SK-N-SH (cell line): ENCODE measurements at regions not wholly inside any gene's neighbourhood (a gene's known extent, or its start where the extent isn't known, plus 50 kb on each side); places are given as distances from the start of the nearest gene placed in this dataset.

Experiments
- CTCF ChIA-PET: fragments of 300-600, 350-600 bp; formaldehyde crosslinking; extraction: SDS; loops from one replicate; lab custom pipeline; 2021; lab: Yijun Ruan, JAX
- POLR2A ChIA-PET: fragments of 350-600 bp; sonication (Branson Sonifier 250); formaldehyde crosslinking; extraction: SDS; loops from one replicate; lab custom pipeline; 2020; ENCODE audit warnings: antibody characterized with exemption, inconsistent platforms; lab: Yijun Ruan, JAX
- DNase-seq: peaks from one replicate; pipeline ENCODE4 v3.0.0; 2012
- H2AFZ ChIP-seq: fragments of 200-600 bp; sonication (generic); 2 replicates; pipeline ENCODE4 v1.8.1; 2016; ENCODE audit warnings: antibody characterized with exemption, mild to moderate bottlenecking, low read depth
- H3F3A ChIP-seq: fragments of 200-600 bp; sonication (generic); replicated peaks from 2 replicates; pipeline ENCODE3; 2016; ENCODE audit warnings: antibody characterized with exemption, mild to moderate bottlenecking; ENCODE audit not compliant: insufficient read depth
- H3K27ac ChIP-seq, 2 experiments: fragments of 200-500 bp in 1 of 2; fragments of 200-600 bp in 1 of 2; sonication (Bioruptor generic) in 1 of 2; sonication (generic), shearing (Covaris generic) in 1 of 2; 2 replicates each; pipeline versions ENCODE4 v1.5.1 to v1.6.1; 2014 to 2016; ENCODE audit warnings: low read depth in 2 of 2, inconsistent platforms in 1 of 2, low read length in 1 of 2, mild to moderate bottlenecking in 1 of 2, mixed read lengths in 1 of 2
- H3K27me3 ChIP-seq: fragments of 200-600 bp; sonication (generic), shearing (Covaris generic); 2 replicates; pipeline ENCODE4 v1.6.1; 2016; ENCODE audit warnings: mixed run types; ENCODE audit not compliant: insufficient read depth
- H3K36me3 ChIP-seq, 2 experiments: fragments of 200-500 bp in 1 of 2; fragments of 200-600 bp in 1 of 2; sonication (Bioruptor generic) in 1 of 2; sonication (generic) in 1 of 2; replicated peaks in 1 of 2; 2 replicates each; pipeline versions ENCODE3 to v1.5.1; 2014 to 2016; ENCODE audit warnings: low read length in 1 of 2, mild to moderate bottlenecking in 1 of 2; ENCODE audit not compliant: insufficient read depth in 2 of 2, control insufficient read depth in 1 of 2
- H3K4me1 ChIP-seq, 2 experiments: fragments of 200-500 bp in 1 of 2; fragments of 200-600 bp in 1 of 2; sonication (Bioruptor generic) in 1 of 2; sonication (generic), shearing (Covaris generic) in 1 of 2; 2 replicates each; pipeline versions ENCODE4 v1.5.1 to v1.6.1; 2014 to 2016; ENCODE audit warnings: low read depth in 1 of 2, low read length in 1 of 2, mixed run types in 1 of 2; ENCODE audit not compliant: insufficient read depth in 2 of 2, control insufficient read depth in 1 of 2
- H3K4me2 ChIP-seq: fragments of 200-600 bp; sonication (generic), shearing (Covaris generic); 2 replicates; pipeline ENCODE4 v1.6.1; 2017; ENCODE audit warnings: mixed run types
- H3K4me3 ChIP-seq, 2 experiments: fragments of 200-500 bp in 1 of 2; fragments of 200-600 bp in 1 of 2; sonication (Bioruptor generic) in 1 of 2; sonication (generic), shearing (Covaris generic) in 1 of 2; 2 replicates each; pipeline versions ENCODE4 v1.5.1 to v1.8.1; 2014 to 2016; ENCODE audit warnings: low read depth in 2 of 2, inconsistent platforms in 1 of 2, low read length in 1 of 2, mild to moderate bottlenecking in 1 of 2, mixed read lengths in 1 of 2, moderate library complexity in 1 of 2
- H3K79me2 ChIP-seq: fragments of 200-600 bp; sonication (generic); 2 replicates; pipeline ENCODE4 v1.8.1; 2017; ENCODE audit warnings: mild to moderate bottlenecking; ENCODE audit not compliant: insufficient read depth
- H3K9ac ChIP-seq: fragments of 200-600 bp; sonication (generic); 2 replicates; pipeline ENCODE4 v1.6.1; 2017; ENCODE audit warnings: mixed run types
- H3K9me2 ChIP-seq: fragments of 200-600 bp; sonication (generic); 2 replicates; pipeline ENCODE4 v1.6.1; 2017; ENCODE audit warnings: mixed run types
- H3K9me3 ChIP-seq: fragments of 200-600 bp; sonication (generic); 2 replicates; pipeline ENCODE4 v1.6.1; 2017; ENCODE audit warnings: mixed run types, mild to moderate bottlenecking, moderate library complexity
- H4K20me1 ChIP-seq: fragments of 200-600 bp; sonication (generic); 2 replicates; pipeline ENCODE4 v1.6.1; 2017; ENCODE audit warnings: mild to moderate bottlenecking, mixed run types; ENCODE audit not compliant: insufficient read depth
- ELF1 ChIP-seq: IDR thresholded peaks from 2 replicates; pipeline ENCODE4 v1.4.0; 2012
- EZH2phosphoT487 ChIP-seq: fragments of 200-600 bp; sonication (generic); IDR thresholded peaks from 2 replicates; pipeline ENCODE4 v1.6.1; 2017; ENCODE audit warnings: low read depth, mixed run types, mild to moderate bottlenecking, antibody characterized with exemption, moderate library complexity, borderline replicate concordance
- FOSL2 ChIP-seq: IDR thresholded peaks from 2 replicates; pipeline ENCODE4 v1.4.0; 2012; ENCODE audit warnings: low read depth, mild to moderate bottlenecking, moderate library complexity, borderline replicate concordance
- GABPA ChIP-seq: IDR thresholded peaks from 2 replicates; pipeline ENCODE4 v1.4.0; 2012; ENCODE audit warnings: low read depth, mild to moderate bottlenecking
- MEF2A ChIP-seq: IDR thresholded peaks from 2 replicates; pipeline ENCODE4 v1.4.0; 2012; ENCODE audit warnings: low read depth, borderline replicate concordance
- MXI1 ChIP-seq: IDR thresholded peaks from 2 replicates; pipeline ENCODE4 v1.6.1; 2012; ENCODE audit warnings: mild to moderate bottlenecking, low read depth, low read length, improper control_type of control experiment
- RAD21 ChIP-seq: IDR thresholded peaks from 2 replicates; pipeline ENCODE4 v1.6.1; 2012; ENCODE audit warnings: mild to moderate bottlenecking, low read length
- RCOR1 ChIP-seq: fragments of 150-350 bp; IDR thresholded peaks from 2 replicates; pipeline ENCODE4 v1.6.1; 2017; ENCODE audit warnings: antibody characterized with exemption, low read length
- RFX5 ChIP-seq: IDR thresholded peaks from 2 replicates; pipeline ENCODE4 v1.6.1; 2012; ENCODE audit warnings: mild to moderate bottlenecking, improper control_type of control experiment, low read length
- SIN3A ChIP-seq: IDR thresholded peaks from 2 replicates; pipeline ENCODE4 v1.6.1; 2012; ENCODE audit warnings: low read depth, mild to moderate bottlenecking, low read length, moderate library complexity, borderline replicate concordance
- TAF1 ChIP-seq: IDR thresholded peaks from 2 replicates; pipeline ENCODE4 v1.6.1; 2012; ENCODE audit warnings: low read depth, mild to moderate bottlenecking, low read length, moderate library complexity, borderline replicate concordance
- TEAD4 ChIP-seq: IDR thresholded peaks from 2 replicates; pipeline ENCODE4 v1.4.0; 2012; ENCODE audit warnings: mild to moderate bottlenecking, borderline replicate concordance; ENCODE audit not compliant: insufficient read depth
- YY1 ChIP-seq: IDR thresholded peaks from 2 replicates; pipeline ENCODE4 v1.4.0; 2012; ENCODE audit warnings: low read depth, mild to moderate bottlenecking
- whole genome bisulfite sequencing: methylation state at CpG from one replicate; pipeline ENCODE4 v1.1.6; 2017; ENCODE audit warnings: low lambda C conversion rate; 5-methylcytosine and 5-hydroxymethylcytosine counted together
- TF ChIP-seq, protein P1 (sequence below): fragments of 150-350 bp; IDR thresholded peaks from 2 replicates; pipeline ENCODE4 v1.6.1; 2017; ENCODE audit warnings: antibody characterized with exemption, low read length, low read depth, borderline replicate concordance
- TF ChIP-seq, protein P2 (sequence below): IDR thresholded peaks from 2 replicates; pipeline ENCODE4 v1.6.1; 2012; ENCODE audit warnings: mild to moderate bottlenecking, low read depth, low read length, moderate library complexity
- TF ChIP-seq, protein P3 (sequence below): fragments of 200-600 bp; sonication (generic); IDR thresholded peaks from 2 replicates; pipeline ENCODE4 v1.6.1; 2017; ENCODE audit warnings: antibody characterized with exemption, mild to moderate bottlenecking, moderate library complexity
- TF ChIP-seq, protein P4 (sequence below): IDR thresholded peaks from 2 replicates; pipeline ENCODE4 v1.4.0; 2012; ENCODE audit warnings: low read depth

DNA sequence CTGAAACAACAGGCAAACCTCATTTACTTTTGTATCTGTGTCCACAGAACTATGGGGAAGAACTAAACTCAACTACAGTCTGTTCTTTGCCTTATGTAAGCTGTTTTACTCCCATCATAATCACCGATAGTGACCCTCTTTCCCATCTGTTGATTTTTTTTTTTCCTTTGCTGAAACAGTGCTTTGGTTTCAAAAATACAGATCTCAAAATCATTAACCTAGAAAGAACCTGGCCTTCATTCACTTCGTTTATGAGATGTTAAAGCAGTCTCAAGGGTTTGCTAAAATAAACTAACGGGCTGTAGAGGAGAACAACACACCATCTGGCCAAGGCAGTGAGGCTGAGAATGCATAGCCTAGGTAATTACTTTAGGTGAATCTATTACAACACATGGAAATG lies 706.6 kb upstream of the ZNF608 start:
- no peak for DNase-seq
- CTCF ChIA-PET = no interaction called here
- no peak overlapping the region for H3K27ac ChIP-seq
- H3F3A ChIP-seq = no peaks in the 10 kb centered on the region
- no peaks in the 10 kb centered on the region for H3K79me2 ChIP-seq
- no peaks in the 10 kb centered on the region for H3K9me2 ChIP-seq
- H3K4me1 ChIP-seq = no peaks in the 10 kb centered on the region
- no peak overlapping the region for H3K4me3 ChIP-seq
- H3K27me3 ChIP-seq = no peaks in the 10 kb centered on the region
- POLR2A ChIA-PET = no interaction called here
- H4K20me1 ChIP-seq = no peaks in the 10 kb centered on the region
- no peak overlapping the region for H2AFZ ChIP-seq
- H3K9me3 ChIP-seq = no peaks in the 10 kb centered on the region
- no peaks in the 10 kb centered on the region for H3K36me3 ChIP-seq
- 74% methylated on average over 3 of the region's 3 CpGs for WGBS
- H3K4me2 ChIP-seq = no peak overlapping the region
- no peak for TF ChIP-seq TAF1
- no peak for TF ChIP-seq RCOR1
- TF ChIP-seq, protein P1, sequence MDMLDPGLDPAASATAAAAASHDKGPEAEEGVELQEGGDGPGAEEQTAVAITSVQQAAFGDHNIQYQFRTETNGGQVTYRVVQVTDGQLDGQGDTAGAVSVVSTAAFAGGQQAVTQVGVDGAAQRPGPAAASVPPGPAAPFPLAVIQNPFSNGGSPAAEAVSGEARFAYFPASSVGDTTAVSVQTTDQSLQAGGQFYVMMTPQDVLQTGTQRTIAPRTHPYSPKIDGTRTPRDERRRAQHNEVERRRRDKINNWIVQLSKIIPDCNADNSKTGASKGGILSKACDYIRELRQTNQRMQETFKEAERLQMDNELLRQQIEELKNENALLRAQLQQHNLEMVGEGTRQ = no peak
- TF ChIP-seq, protein P2, sequence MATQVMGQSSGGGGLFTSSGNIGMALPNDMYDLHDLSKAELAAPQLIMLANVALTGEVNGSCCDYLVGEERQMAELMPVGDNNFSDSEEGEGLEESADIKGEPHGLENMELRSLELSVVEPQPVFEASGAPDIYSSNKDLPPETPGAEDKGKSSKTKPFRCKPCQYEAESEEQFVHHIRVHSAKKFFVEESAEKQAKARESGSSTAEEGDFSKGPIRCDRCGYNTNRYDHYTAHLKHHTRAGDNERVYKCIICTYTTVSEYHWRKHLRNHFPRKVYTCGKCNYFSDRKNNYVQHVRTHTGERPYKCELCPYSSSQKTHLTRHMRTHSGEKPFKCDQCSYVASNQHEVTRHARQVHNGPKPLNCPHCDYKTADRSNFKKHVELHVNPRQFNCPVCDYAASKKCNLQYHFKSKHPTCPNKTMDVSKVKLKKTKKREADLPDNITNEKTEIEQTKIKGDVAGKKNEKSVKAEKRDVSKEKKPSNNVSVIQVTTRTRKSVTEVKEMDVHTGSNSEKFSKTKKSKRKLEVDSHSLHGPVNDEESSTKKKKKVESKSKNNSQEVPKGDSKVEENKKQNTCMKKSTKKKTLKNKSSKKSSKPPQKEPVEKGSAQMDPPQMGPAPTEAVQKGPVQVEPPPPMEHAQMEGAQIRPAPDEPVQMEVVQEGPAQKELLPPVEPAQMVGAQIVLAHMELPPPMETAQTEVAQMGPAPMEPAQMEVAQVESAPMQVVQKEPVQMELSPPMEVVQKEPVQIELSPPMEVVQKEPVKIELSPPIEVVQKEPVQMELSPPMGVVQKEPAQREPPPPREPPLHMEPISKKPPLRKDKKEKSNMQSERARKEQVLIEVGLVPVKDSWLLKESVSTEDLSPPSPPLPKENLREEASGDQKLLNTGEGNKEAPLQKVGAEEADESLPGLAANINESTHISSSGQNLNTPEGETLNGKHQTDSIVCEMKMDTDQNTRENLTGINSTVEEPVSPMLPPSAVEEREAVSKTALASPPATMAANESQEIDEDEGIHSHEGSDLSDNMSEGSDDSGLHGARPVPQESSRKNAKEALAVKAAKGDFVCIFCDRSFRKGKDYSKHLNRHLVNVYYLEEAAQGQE = no peak
- TF ChIP-seq, all 33 proteins: peak for 0
- H3K9ac ChIP-seq = no peak overlapping the region

DNA sequence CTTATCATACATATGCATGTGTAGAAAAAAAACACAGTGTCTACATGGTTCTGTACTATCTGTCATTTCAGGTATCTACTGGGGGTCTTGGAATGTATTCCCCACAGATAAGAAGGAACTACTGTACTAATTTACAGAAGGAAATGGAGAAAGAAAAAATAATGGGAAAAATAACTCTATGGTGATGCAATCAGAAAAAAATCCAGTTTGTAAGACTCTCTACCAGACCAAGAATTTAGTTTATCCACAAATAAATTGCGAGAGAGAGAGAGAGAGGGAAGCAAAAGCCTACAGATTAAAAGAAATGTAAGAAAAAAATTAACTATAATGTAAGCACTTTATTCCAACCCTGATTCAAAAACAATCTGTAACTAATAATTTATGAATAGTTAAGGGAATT lies 708.6 kb upstream of the ZNF608 start:
- no peak overlapping the region for H3K4me2 ChIP-seq
- no peaks in the 10 kb centered on the region for H3K27me3 ChIP-seq
- H4K20me1 ChIP-seq = no peaks in the 10 kb centered on the region
- H3F3A ChIP-seq = no peaks in the 10 kb centered on the region
- H3K9me2 ChIP-seq = no peaks in the 10 kb centered on the region
- no peaks in the 10 kb centered on the region for H3K79me2 ChIP-seq
- CTCF ChIA-PET = no interaction called here
- H3K4me1 ChIP-seq = no peaks in the 10 kb centered on the region
- 68% methylated on average over 1 of the region's 1 CpG for WGBS
- TF ChIP-seq, protein P3, sequence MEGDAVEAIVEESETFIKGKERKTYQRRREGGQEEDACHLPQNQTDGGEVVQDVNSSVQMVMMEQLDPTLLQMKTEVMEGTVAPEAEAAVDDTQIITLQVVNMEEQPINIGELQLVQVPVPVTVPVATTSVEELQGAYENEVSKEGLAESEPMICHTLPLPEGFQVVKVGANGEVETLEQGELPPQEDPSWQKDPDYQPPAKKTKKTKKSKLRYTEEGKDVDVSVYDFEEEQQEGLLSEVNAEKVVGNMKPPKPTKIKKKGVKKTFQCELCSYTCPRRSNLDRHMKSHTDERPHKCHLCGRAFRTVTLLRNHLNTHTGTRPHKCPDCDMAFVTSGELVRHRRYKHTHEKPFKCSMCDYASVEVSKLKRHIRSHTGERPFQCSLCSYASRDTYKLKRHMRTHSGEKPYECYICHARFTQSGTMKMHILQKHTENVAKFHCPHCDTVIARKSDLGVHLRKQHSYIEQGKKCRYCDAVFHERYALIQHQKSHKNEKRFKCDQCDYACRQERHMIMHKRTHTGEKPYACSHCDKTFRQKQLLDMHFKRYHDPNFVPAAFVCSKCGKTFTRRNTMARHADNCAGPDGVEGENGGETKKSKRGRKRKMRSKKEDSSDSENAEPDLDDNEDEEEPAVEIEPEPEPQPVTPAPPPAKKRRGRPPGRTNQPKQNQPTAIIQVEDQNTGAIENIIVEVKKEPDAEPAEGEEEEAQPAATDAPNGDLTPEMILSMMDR = no peak
- TF ChIP-seq MXI1 (no peak), FOSL2 (no peak), TAF1 (no peak), TEAD4 (no peak), MEF2A (no peak), RAD21 (no peak), YY1 (no peak), GABPA (no peak), SIN3A (no peak), RFX5 (no peak), ELF1 (no peak), EZH2phosphoT487 (no peak)
- TF ChIP-seq, protein P2 = no peak
- TF ChIP-seq, protein P4, sequence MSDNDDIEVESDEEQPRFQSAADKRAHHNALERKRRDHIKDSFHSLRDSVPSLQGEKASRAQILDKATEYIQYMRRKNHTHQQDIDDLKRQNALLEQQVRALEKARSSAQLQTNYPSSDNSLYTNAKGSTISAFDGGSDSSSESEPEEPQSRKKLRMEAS = no peak
- TF ChIP-seq, all 33 proteins: peak for 0
- H3K36me3 ChIP-seq = no peaks in the 10 kb centered on the region
- H3K9ac ChIP-seq = no peak overlapping the region
- no peaks in the 10 kb centered on the region for H3K9me3 ChIP-seq
- H3K27ac ChIP-seq = no peak overlapping the region
- no peak overlapping the region for H2AFZ ChIP-seq
- no peak for DNase-seq
- no peak overlapping the region for H3K4me3 ChIP-seq
- POLR2A ChIA-PET = no interaction called here
